Ovary (tissue), 3 donors: ENCODE measurements at regions not wholly inside any gene's neighbourhood (a gene's known extent, or its start where the extent isn't known, plus 50 kb on each side); places are given as distances from the start of the nearest gene placed in this dataset.

ENCODE experiments used
- CTCF ChIP-seq, 3 donors: fragments of 450-650 bp in 2 of 3; fragments of 200-600 bp in 1 of 3; IDR thresholded peaks; one replicate each; pipeline versions ENCODE4 v1.5.1 to v1.8.0; 2016 to 2022; ENCODE audit warnings: antibody characterized with exemption in 3 of 3, mild to moderate bottlenecking in 1 of 3
- EP300 ChIP-seq: sonication (generic); formaldehyde crosslinking; IDR thresholded peaks from one replicate; pipeline ENCODE4 v1.6.1; 2017; ENCODE audit warnings: antibody characterized with exemption
- POLR2A ChIP-seq: fragments of 450-650 bp; IDR thresholded peaks from one replicate; pipeline ENCODE4 v1.6.1; 2017; ENCODE audit warnings: antibody characterized with exemption, mild to moderate bottlenecking, moderate library complexity
- donor health status: DM: no; HTN: no; CAD: no.

- no peak for TF ChIP-seq CTCF (IDR thresholded peaks at IDR 0.05)
- no peak for TF ChIP-seq POLR2A
- no peak for TF ChIP-seq EP300
These were observed 615.1 kb upstream of the SALL3 start for GRCh38 chr18:78364388-78364960.
